DMS114 treated with DMSO at 0.1 percent for 48 hours (cell line): ENCODE measurements at regions not wholly inside any gene's neighbourhood (a gene's known extent, or its start where the extent isn't known, plus 50 kb on each side); places are given as distances from the start of the nearest gene placed in this dataset.
"Not testable (repeated sequence)": the region's sequence is repeated elsewhere in the genome, so short reads cannot be mapped to it uniquely, and the experiment has no call there.

Experiments
- DNase-seq: peaks from one replicate; lab custom pipeline; 2025; ENCODE audit not compliant: unreplicated experiment; lab: John Stamatoyannopoulos, UW

- no peak for DNase-seq
Observed at GRCh38 chr4:60913671-60914070, 286.5 kb upstream of the ADGRL3 start.

- DNase-seq: not testable (repeated sequence)
Observed at GRCh38 chr4:60921735-60922134, 278.4 kb upstream of the ADGRL3 start.

- DNase-seq: no peak
Observed at GRCh38 chr4:60923075-60923474, 277.1 kb upstream of the ADGRL3 start.

DNA sequence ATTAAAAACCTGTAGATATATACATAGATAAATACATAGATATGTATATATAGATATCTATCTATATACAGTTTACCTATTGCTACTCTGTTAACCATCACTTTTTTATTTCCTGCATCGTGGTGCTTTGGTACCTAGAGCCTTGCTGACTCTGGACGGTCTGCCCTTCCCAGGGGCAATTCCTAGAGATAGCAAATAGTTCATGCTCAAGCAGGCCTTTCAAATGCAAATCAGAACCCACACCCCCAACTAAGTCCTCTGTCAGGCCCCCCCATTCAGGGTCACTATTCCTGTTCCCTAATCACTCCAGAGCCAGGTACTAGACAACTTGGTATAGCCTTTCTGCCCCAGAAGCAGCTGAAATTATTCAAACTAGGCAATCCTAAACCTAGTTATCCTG, 273.5 kb upstream of the ADGRL3 start:
- DNase-seq: no peak

- DNase-seq: no peak
Observed at GRCh38 chr4:60930866-60931265, 269.3 kb upstream of the ADGRL3 start.

DNA sequence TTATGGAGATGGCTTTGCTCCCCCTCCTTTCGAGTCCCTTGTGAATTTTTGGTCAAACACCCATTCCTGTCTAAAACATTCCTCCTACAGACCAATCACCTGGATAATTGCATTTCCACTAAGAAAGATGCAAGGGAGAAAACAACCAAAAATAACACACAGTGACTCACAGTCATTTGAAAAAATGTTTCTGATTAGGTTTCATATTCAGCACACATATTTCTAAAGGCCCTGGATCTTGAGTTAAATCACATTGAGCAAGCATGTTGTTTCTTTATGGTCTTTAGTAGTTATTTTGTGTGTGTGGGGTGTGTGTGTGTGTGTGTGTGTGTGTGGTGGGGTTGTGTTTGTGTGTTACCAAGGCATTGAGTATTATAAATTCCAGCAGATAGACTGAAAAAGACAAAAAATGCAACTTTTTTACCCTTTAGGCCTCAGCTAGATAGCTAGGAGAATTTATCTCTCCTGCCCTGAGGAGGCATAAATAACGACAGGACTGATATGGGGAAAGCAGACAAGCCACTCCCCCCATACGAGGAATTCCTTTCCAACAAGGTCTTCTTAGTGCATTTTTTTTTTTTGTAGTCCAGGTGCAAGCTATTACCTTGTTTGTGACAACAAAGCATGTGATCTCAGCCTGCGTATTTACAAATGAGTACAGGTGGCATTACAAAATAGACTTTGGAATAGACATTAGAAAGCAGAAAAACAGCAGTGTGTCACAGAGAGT, 265.4 kb upstream of the ADGRL3 start:
- no peak for DNase-seq

DNA sequence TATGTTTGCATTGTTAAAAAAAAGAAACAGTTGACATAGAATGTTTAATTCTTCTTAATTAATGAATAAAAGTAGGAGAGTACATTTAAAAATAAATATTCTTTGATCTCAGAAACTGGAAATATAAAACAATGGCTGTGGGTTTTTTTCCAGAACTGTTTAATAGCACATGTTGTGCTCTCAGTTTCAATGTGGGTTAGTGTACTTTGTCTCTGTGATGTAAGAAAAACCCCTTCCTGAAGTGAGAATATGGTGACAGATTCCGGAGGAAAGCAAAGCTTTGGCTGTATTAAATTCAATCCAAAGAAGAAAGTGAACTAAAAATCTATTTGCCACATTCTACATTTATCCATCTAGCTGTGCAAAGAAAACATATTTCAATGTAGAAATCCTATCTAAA, 261.9 kb upstream of the ADGRL3 start:
- no peak for DNase-seq

DNA sequence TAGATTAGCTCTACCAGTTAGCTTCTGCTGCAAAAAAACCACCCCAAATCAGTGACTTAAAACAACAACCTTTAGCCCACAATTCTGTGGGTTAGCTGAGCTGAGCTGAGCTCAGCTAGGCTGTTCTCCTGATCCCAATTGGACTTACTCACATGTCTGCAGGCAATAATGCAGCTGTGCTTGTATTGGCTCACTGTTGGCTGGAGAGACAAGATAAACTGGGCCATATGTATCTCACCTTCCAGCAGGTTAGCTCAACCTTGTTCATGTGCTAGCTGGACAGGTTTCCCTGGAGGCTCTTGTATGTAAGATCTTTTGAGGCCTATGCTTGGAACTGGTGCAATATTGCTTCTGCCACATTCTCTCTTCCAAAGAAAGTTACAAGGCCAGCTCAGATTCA, 261.5 kb upstream of the ADGRL3 start:
- no peak for DNase-seq

GRCh38 chr4:60944060-60944459, 256.1 kb upstream of the ADGRL3 start:
- DNase-seq: no peak

GRCh38 chr4:60945641-60946040, 254.5 kb upstream of the ADGRL3 start:
- no peak for DNase-seq

DNA sequence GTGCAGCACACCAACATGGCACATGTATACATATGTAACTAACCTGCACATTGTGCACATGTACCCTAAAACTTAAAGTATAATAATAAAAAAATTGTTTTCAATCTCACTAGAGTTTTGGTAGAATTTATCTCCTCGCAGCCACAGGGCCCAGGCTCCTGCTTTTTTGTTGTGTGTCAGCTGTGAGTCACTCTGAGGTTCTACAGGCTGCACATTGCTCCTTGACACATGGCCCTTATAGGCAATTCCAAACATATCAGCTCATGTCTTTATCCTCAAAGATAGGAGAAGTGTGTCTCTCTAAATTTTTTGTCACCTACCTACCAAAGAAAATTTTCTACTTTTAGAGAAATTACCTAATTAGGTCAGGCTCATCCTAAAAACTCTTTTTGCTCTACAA, 252.1 kb upstream of the ADGRL3 start:
- no peak for DNase-seq

DNA sequence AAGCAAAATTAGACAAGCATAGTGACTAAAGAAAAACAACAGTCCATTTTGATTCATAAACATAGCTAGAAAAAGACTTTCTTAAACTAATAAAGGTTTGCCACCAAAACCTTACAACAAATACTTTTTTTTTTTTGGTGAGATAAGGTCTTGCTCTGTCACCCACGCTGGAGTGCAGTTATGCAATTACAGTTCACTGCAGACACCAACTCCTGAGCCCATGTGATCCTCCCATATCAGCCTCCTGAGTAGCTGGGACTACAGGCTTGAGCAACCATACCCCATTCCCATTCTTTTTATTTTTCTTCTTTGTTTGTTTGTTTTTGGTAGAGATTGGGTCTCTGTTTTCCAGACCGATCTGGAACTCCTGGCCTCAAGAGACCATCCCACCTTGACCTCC, 247.2 kb upstream of the ADGRL3 start:
- no peak for DNase-seq

GRCh38 chr4:60953826-60954225, 246.3 kb upstream of the ADGRL3 start:
- no peak for DNase-seq

DNA sequence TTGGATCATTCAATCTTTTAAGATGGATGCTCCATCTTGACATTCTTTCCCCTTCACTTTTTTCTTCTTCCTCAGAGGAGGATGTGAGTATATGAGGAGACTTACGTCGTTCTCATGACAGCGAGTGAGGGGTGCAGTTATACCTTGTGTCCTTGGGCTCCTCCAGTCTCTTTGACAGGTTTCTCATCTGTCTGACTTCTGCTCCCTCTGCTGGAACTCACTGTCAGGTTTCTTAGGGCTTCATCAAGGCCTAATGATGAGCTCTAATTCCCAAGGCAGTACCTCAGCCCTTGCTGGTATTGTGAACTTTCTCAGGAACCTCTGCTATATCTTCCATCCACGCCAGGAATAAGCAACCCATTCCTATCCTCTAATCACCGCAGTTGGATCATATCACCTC, 237.8 kb upstream of the ADGRL3 start:
- no peak for DNase-seq

DNA sequence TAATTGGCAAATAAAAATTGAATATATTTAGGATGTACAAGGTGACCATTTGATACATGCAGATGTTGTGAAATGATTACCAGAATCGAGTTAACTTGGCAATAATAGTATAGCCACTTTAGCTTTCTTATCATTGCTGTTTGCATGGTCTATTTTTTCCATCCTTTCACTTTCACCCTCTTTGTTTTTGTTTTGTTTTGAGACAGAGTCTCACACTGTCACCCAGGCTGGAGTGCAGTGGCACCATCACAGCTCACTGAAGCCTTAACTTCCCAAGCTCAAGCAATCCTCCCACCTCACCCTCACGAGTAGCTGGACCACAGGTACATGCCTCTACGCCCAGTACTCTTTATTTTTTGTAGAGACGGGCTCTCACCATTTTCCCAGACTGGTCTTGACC, 218.6 kb upstream of the ADGRL3 start:
- no peak for DNase-seq

DNA sequence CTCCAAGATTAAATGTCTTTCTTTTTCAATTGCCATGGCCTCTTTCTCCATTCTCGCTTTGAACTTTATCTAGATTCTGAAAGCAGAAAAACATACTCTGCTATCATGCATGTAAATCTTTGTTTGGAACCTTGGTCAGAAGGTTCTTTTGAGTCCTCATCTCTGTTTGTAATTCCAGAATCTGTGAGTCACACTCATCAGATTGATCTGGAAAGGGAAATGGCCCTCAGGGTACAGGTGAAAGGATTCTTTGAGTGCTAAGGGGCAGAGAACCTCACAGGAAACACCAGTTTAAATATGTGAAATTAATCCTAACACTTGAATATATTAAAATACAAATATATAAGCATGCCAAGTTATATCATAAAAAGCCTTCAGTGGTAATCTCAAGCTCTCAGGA, 211.0 kb upstream of the ADGRL3 start:
- DNase-seq: no peak

GRCh38 chr4:60992037-60992436, 208.1 kb upstream of the ADGRL3 start:
- DNase-seq: no peak

DNA sequence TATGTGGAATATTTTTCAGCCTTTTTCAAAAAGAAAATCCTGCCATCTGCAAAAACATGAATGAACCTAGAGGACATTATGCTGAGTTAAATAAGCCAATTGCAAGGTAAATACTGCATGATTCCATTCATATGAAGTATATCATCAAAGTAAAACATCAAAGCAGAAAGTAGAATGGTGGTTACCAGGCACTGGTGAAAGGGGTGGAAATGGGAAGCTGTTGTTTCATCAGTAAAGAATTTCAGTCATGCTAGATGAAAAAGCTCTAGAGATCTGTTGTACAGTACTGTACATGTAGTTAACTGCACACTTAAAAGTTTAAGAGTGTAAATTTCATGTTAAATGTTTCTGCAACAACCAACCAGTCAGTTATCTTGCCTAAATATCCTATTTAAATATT, 196.8 kb upstream of the ADGRL3 start:
- DNase-seq: no peak

- DNase-seq: no peak
Observed at GRCh38 chr4:61004651-61005170, 195.4 kb upstream of the ADGRL3 start.

DNA sequence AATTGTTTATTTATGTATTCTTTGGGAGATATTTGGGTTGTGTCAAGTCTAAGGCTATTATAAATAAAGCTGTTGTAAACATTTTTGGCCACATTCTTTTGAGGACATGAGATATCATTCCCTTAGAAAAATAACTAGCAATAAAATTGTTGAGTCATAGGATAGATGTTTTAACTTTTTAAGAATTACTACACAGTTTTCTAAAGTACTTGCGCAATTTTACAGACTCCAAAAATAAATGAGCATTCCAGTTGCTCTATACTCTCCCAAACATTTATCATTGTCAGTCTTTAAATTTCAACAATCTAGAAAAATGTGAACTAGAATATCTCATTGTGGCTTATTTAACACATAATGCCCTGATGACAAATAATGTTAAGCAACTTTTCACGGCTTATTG, 189.1 kb upstream of the ADGRL3 start:
- no peak for DNase-seq

DNA sequence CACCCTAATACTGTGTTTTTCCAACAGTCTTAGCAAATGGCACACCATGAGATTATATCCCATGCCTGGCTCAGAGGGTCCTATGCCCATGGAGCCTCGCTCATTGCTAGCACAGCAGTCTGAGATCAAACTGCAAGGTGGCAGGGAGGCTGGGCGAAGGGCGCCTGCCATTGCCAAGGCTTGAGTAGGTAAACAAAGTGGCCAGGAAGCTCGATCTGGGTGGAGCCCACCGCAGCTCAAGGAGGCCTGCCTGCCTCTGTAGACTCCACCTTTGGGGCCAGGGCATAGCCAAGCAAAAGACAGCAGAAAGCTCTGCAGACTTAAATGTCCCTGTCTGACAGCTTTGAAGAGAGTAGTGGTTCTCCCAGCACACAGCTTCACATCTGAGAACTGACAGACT, 188.2 kb upstream of the ADGRL3 start:
- DNase-seq: not testable (repeated sequence)

GRCh38 chr4:61024610-61025009, 175.5 kb upstream of the ADGRL3 start:
- DNase-seq: no peak

DNA sequence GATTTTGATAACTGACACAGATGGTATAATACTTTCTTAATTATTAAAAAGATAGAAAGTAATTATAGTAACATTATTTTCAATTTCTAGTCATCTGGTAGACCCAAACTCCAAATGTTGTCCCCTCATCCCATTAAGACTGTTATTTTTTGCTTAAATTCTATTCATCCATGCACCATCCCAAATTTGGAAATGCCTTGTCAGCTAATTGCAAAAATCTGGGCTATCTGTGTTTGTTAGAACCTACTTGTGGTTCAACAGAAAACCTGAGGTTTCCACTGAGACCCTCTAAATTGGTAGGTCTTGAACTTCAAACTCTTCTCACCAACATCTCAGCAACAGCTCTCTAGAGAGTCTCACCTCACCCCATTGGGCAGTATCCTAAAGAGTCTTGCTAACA, 172.2 kb upstream of the ADGRL3 start:
- DNase-seq: no peak
